Stimulated activated CD8-positive, alpha-beta memory T cell treated with anti-CD3 and anti-CD28 coated beads, Interleukin-12 subunit alpha, Interleukin-12 subunit beta, amount 100 ng/mL, for 1 hour (primary cell): ENCODE measurements at regions not wholly inside any gene's neighbourhood (a gene's known extent, or its start where the extent isn't known, plus 50 kb on each side); places are given as distances from the start of the nearest gene placed in this dataset.
"Not testable (repeated sequence)": the region's sequence is repeated elsewhere in the genome, so short reads cannot be mapped to it uniquely, and the experiment has no call there.

Source experiments
- DNase-seq: peaks from one replicate; pipeline ENCODE4 v3.0.0-alpha.2; 2020; ENCODE audit warnings: low read depth

DNA sequence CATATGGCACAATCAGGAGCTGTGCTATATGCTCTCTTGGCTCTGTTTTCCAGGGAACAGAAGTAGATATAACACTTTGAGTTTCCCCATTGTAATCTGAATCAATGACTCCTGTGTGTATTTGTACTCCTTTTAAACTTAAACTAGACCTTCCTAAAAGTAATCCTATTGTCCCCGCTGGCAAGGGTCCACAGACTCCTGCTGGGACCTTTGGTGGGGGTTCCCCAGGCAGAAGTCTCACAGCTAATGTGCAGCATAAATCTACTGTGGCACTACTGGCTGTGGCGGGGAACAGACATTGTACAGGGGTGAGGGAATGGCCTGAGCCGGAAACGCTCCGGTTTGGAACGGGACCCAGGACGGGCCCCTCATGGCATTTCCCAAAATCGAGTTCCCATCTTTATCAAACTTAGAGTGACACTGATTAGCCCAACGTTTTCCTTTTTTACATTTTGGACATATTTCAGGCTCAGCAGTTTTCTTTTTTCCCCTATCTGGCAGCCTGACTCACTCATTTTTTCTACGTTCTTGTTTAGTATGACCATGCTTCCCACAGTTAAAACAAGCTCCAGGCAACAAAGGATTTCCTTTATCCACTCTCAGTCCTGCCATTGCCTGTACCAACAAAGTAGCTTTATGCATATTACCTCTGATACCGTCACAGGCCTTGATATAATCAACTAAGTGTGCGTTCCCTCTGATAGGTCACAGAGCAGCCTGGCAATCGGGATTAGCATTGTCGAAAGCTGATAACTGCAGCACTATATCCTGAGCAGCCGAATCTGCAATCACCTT is 59.5 kb upstream of the LPCAT1 start:
- not testable (repeated sequence) for DNase-seq

GRCh38 chr5:1579389-1579788 is 55.6 kb upstream of the LPCAT1 start:
- not testable (repeated sequence) for DNase-seq

DNA sequence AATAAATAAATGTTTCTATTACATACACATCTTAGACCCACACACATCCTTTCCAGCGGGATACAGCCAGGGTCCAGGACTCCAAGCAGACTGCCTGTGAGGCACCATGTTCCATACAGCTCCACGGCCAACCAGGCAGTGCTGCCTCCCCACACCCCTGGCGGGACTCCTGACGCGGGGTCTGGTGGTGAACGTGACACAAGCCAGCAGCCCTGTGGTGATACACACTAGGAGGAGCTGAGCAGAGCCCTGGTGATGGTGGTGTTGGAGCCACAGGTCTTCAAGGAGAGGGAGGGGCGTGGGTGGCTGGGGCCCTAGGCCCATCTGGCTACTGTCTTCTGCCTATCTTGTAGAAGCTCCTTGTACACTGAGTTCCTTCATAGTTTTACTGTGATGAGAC is 53.1 kb upstream of the LPCAT1 start:
- not testable (repeated sequence) for DNase-seq

- not testable (repeated sequence) for DNase-seq
Observed at GRCh38 chr5:1575991-1576714, 52.4 kb upstream of the LPCAT1 start.

- DNase-seq: not testable (repeated sequence)
Observed at GRCh38 chr5:1575491-1575890, 51.7 kb upstream of the LPCAT1 start.

GRCh38 chr5:1574023-1574318 is 50.2 kb upstream of the LPCAT1 start:
- not testable (repeated sequence) for DNase-seq

- DNase-seq: not testable (repeated sequence)
Observed at GRCh38 chr5:1573217-1574022, 49.7 kb upstream of the LPCAT1 start.
